ENCODE measurements at regions not wholly inside any gene's neighbourhood (a gene's known extent, or its start where the extent isn't known, plus 50 kb on each side); places are given as distances from the start of the nearest gene placed in this dataset.

DNA sequence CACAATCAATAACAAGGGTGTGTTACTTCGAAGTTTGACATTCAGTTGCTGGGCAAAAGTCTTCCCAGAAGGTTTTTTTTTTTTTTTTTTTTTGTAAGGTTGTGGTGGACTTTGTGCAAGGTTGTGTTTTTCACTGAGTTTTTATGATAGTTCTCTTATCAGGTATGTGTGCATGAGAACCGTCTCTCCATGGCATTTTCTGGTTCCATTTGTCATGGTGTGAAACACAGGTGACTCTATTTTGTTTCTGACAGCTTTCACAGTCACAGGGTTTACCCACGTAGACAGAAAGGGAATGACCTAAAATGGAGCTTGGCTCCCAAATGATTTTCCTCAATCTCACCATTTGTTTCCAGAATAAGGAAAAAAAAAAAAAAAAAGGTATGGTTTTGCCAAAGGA lies 1377.2 kb upstream of the CADM2 start:
- Histone ChIP-seq H3K27me3 (ENCODE audit: control insufficient read depth, insufficient read depth, low read length) (no peaks in the 10 kb centered on the region), H3K9me3 (ENCODE audit: control insufficient read depth, insufficient read depth, low read length) (no peaks in the 10 kb centered on the region), H3K36me3 (ENCODE audit: control insufficient read depth, insufficient read depth, low read length) (no peaks in the 10 kb centered on the region), H3K4me1 (ENCODE audit: control insufficient read depth, insufficient read depth, low read length) (no peaks in the 10 kb centered on the region), H3K27ac (ENCODE audit: low read depth, low read length) (no peak overlapping the region), H3K4me3 (ENCODE audit: low read depth, low read length) (no peak overlapping the region)
- no peak for DNase-seq (ENCODE audit: low read depth in 4 of 6, low spot score in 6 of 6)
- 83% methylated on average over 1 of the region's 3 CpGs for WGBS (ENCODE audit: insufficient coverage)

DNA sequence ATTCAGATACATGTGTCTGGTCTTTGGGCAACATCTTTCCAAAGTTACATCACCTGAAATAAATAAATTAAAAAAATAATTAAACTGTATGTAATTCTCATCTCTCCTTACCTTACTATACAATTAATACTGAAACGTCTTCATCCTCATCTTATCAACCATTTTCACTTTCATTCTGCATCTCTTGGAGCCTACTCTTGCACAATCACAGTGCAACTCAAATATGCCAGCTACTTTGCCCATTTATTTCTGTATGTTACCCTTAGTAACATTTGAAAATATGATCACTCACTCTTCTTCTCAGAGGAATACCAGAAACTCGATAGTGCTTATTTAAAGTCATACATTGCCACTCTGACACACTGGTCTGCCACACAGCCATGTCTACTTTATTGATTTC lies 1357.1 kb upstream of the CADM2 start:
- no peaks in the 10 kb centered on the region for H3K4me1 ChIP-seq (ENCODE audit: control insufficient read depth, insufficient read depth, low read length)

GRCh38 chr3:83622526-83622925 lies 1336.3 kb upstream of the CADM2 start:
- Histone ChIP-seq H3K27ac (ENCODE audit: low read depth, low read length) (no peak overlapping the region), H3K27me3 (ENCODE audit: control insufficient read depth, insufficient read depth, low read length) (no peaks in the 10 kb centered on the region), H3K4me1 (ENCODE audit: control insufficient read depth, insufficient read depth, low read length) (no peaks in the 10 kb centered on the region), H3K9me3 (ENCODE audit: control insufficient read depth, insufficient read depth, low read length) (no peaks in the 10 kb centered on the region), H3K36me3 (ENCODE audit: control insufficient read depth, insufficient read depth, low read length) (no peaks in the 10 kb centered on the region), H3K4me3 (ENCODE audit: low read depth, low read length) (no peak overlapping the region)
- WGBS (ENCODE audit: insufficient coverage): no CpG with 5 or more reads among the region's 2 CpGs
- peak in 2 of 6 donors; percentile 1 to 23 for DNase-seq (ENCODE audit: low read depth in 4 of 6, low spot score in 6 of 6)

More for the DNA sequence above, 1357.1 kb upstream of the CADM2 start:
- Histone ChIP-seq H3K27ac (ENCODE audit: low read depth, low read length) (no peak overlapping the region), H3K27me3 (ENCODE audit: control insufficient read depth, insufficient read depth, low read length) (no peaks in the 10 kb centered on the region), H3K4me3 (ENCODE audit: low read depth, low read length) (no peak overlapping the region), H3K36me3 (ENCODE audit: control insufficient read depth, insufficient read depth, low read length) (no peaks in the 10 kb centered on the region), H3K9me3 (ENCODE audit: control insufficient read depth, insufficient read depth, low read length) (no peaks in the 10 kb centered on the region)
- 93% methylated on average over 2 of the region's 2 CpGs for WGBS (ENCODE audit: insufficient coverage)
- DNase-seq (ENCODE audit: low read depth in 4 of 6, low spot score in 6 of 6): no peak

GRCh38 chr3:83625261-83625660 lies 1333.5 kb upstream of the CADM2 start:
- H3K36me3 ChIP-seq (ENCODE audit: control insufficient read depth, insufficient read depth, low read length): no peaks in the 10 kb centered on the region
- H3K4me3 ChIP-seq (ENCODE audit: low read depth, low read length): no peak overlapping the region
- no CpG with 5 or more reads among the region's 1 CpG for WGBS (ENCODE audit: insufficient coverage)
- peak in 2 of 6 donors; percentile 5 to 73 for DNase-seq (ENCODE audit: low read depth in 4 of 6, low spot score in 6 of 6)
- H3K4me1 ChIP-seq (ENCODE audit: control insufficient read depth, insufficient read depth, low read length): no peaks in the 10 kb centered on the region
- H3K27me3 ChIP-seq (ENCODE audit: control insufficient read depth, insufficient read depth, low read length): no peaks in the 10 kb centered on the region
- H3K27ac ChIP-seq (ENCODE audit: low read depth, low read length): no peak overlapping the region
- no peaks in the 10 kb centered on the region for H3K9me3 ChIP-seq (ENCODE audit: control insufficient read depth, insufficient read depth, low read length)

DNA sequence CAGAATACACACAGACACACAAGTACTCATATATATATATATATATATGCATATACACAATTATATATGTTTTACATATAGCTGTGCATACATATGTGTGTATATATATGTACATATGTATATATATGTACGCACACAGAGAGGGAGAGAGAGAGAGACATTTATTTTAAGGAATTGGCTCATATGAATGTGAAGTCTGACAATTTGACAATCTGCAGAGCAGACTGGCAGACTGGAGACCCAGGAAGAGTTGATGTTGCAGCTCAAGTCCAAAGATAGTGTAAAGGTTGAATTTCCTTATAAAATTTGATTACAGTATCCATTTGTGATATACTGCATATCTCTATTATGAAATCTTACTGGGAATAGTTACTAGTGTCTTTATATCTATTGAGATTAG lies 1330.3 kb upstream of the CADM2 start:
- Histone ChIP-seq H3K4me3 (ENCODE audit: low read depth, low read length) (no peak overlapping the region), H3K4me1 (ENCODE audit: control insufficient read depth, insufficient read depth, low read length) (no peaks in the 10 kb centered on the region), H3K27ac (ENCODE audit: low read depth, low read length) (no peak overlapping the region), H3K9me3 (ENCODE audit: control insufficient read depth, insufficient read depth, low read length) (no peaks in the 10 kb centered on the region), H3K27me3 (ENCODE audit: control insufficient read depth, insufficient read depth, low read length) (no peaks in the 10 kb centered on the region), H3K36me3 (ENCODE audit: control insufficient read depth, insufficient read depth, low read length) (no peaks in the 10 kb centered on the region)
- DNase-seq (ENCODE audit: low read depth in 4 of 6, low spot score in 6 of 6): peak in 1 of 6 donors; percentile 59
- no CpG with 5 or more reads among the region's 1 CpG for WGBS (ENCODE audit: insufficient coverage)

DNA sequence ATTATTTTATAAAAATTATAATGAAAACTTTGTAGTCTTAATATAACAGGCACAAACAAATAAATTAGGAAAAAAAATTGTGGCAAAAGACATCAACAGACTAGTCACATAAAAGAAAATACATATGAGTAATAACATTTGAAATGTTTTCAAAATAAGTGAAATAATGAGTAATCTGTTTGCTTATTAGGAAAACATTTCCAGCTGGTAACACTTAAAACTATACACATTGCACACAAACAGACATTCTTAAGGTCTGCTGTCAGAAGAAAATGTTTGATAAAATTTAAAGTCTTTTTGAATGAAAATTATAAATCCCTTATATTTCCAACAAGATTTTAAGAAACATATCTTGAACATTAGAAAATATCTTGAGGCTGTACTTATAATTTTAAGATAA lies 1326.3 kb upstream of the CADM2 start:
- H3K27ac ChIP-seq (ENCODE audit: low read depth, low read length): no peak overlapping the region
- no peak for DNase-seq (ENCODE audit: low read depth in 4 of 6, low spot score in 6 of 6)
- H3K27me3 ChIP-seq (ENCODE audit: control insufficient read depth, insufficient read depth, low read length): no peaks in the 10 kb centered on the region
- no peaks in the 10 kb centered on the region for H3K9me3 ChIP-seq (ENCODE audit: control insufficient read depth, insufficient read depth, low read length)
- H3K4me3 ChIP-seq (ENCODE audit: low read depth, low read length): no peak overlapping the region
- H3K36me3 ChIP-seq (ENCODE audit: control insufficient read depth, insufficient read depth, low read length): no peaks in the 10 kb centered on the region
- no peaks in the 10 kb centered on the region for H3K4me1 ChIP-seq (ENCODE audit: control insufficient read depth, insufficient read depth, low read length)

GRCh38 chr3:83633758-83634157 lies 1325.0 kb upstream of the CADM2 start:
- H3K4me3 ChIP-seq (ENCODE audit: low read depth, low read length): no peak overlapping the region
- peaks cover 2% of the 10 kb centered on the region for H3K9me3 ChIP-seq (ENCODE audit: control insufficient read depth, insufficient read depth, low read length)
- no peaks in the 10 kb centered on the region for H3K4me1 ChIP-seq (ENCODE audit: control insufficient read depth, insufficient read depth, low read length)
- H3K36me3 ChIP-seq (ENCODE audit: control insufficient read depth, insufficient read depth, low read length): no peaks in the 10 kb centered on the region
- H3K27ac ChIP-seq (ENCODE audit: low read depth, low read length): no peak overlapping the region
- DNase-seq (ENCODE audit: low read depth in 4 of 6, low spot score in 6 of 6): no peak
- WGBS (ENCODE audit: insufficient coverage): 94% methylated on average over 7 of the region's 10 CpGs
- no peaks in the 10 kb centered on the region for H3K27me3 ChIP-seq (ENCODE audit: control insufficient read depth, insufficient read depth, low read length)

DNA sequence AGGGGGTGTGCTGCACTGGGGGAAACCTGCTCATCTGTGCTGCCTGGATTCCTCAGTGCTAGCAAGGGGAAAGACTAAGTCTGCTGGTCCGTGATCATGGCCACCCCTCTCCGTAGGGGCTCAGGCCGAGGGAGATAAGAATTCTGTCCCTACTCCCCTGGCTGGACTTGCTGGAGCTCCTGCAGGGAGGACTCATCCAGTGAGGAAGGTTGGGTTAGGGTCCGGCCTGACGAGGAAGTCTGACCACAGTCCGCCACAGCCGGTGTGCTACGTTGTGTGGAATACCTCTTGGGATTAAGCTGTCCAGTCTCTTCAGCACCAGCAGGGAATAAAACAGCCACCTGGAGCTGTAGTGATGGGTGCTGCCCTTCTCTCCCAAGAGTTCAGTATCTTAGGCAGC lies 1309.1 kb upstream of the CADM2 start:
- no peaks in the 10 kb centered on the region for H3K9me3 ChIP-seq (ENCODE audit: control insufficient read depth, insufficient read depth, low read length)
- WGBS (ENCODE audit: insufficient coverage): 91% methylated on average over 8 of the region's 8 CpGs
- no peak overlapping the region for H3K4me3 ChIP-seq (ENCODE audit: low read depth, low read length)
- H3K27ac ChIP-seq (ENCODE audit: low read depth, low read length): no peak overlapping the region
- DNase-seq (ENCODE audit: low read depth in 4 of 6, low spot score in 6 of 6): no peak
- H3K36me3 ChIP-seq (ENCODE audit: control insufficient read depth, insufficient read depth, low read length): no peaks in the 10 kb centered on the region
- no peaks in the 10 kb centered on the region for H3K4me1 ChIP-seq (ENCODE audit: control insufficient read depth, insufficient read depth, low read length)
- no peaks in the 10 kb centered on the region for H3K27me3 ChIP-seq (ENCODE audit: control insufficient read depth, insufficient read depth, low read length)

DNA sequence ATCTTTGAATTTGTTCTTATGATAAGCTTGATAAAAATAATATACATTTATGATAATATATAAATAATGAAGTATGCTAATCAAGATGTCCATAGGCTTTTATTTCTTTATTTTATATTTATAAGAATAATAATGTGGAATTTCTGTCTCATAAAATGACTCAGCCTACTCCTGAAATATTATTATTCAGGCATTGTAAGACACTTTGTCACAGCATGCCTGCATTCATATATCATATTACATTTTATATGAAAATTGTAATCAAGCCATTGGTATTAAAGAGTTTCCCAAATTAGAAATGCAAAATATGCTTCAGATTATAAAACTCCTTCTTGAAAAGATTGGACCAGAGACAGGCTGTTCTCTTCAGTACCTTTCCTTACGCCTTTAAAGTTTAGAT lies 1303.7 kb upstream of the CADM2 start:
- no peak for DNase-seq (ENCODE audit: low read depth in 4 of 6, low spot score in 6 of 6)
- Histone ChIP-seq H3K4me1 (ENCODE audit: control insufficient read depth, insufficient read depth, low read length) (no peaks in the 10 kb centered on the region), H3K4me3 (ENCODE audit: low read depth, low read length) (no peak overlapping the region), H3K9me3 (ENCODE audit: control insufficient read depth, insufficient read depth, low read length) (no peaks in the 10 kb centered on the region), H3K27me3 (ENCODE audit: control insufficient read depth, insufficient read depth, low read length) (no peaks in the 10 kb centered on the region), H3K27ac (ENCODE audit: low read depth, low read length) (no peak overlapping the region), H3K36me3 (ENCODE audit: control insufficient read depth, insufficient read depth, low read length) (no peaks in the 10 kb centered on the region)
- WGBS (ENCODE audit: insufficient coverage): 80% methylated on average over 1 of the region's 1 CpG

- Histone ChIP-seq H3K4me3 (ENCODE audit: low read depth, low read length) (no peak overlapping the region), H3K36me3 (ENCODE audit: control insufficient read depth, insufficient read depth, low read length) (no peaks in the 10 kb centered on the region), H3K27ac (ENCODE audit: low read depth, low read length) (no peak overlapping the region), H3K27me3 (ENCODE audit: control insufficient read depth, insufficient read depth, low read length) (no peaks in the 10 kb centered on the region), H3K4me1 (ENCODE audit: control insufficient read depth, insufficient read depth, low read length) (no peaks in the 10 kb centered on the region), H3K9me3 (ENCODE audit: control insufficient read depth, insufficient read depth, low read length) (no peaks in the 10 kb centered on the region)
- WGBS (ENCODE audit: insufficient coverage): 100% methylated on average over 1 of the region's 4 CpGs
- peak in 1 of 6 donors; percentile 88 for DNase-seq (ENCODE audit: low read depth in 4 of 6, low spot score in 6 of 6)
Measured at GRCh38 chr3:83662381-83662960, 1296.3 kb upstream of the CADM2 start.
